Left renal pelvis (tissue), 4 donors: ENCODE measurements at regions not wholly inside any gene's neighbourhood (a gene's known extent, or its start where the extent isn't known, plus 50 kb on each side); places are given as distances from the start of the nearest gene placed in this dataset.

ENCODE experiments used
- DNase-seq, 4 donors: peaks; one replicate each; pipeline ENCODE4 v3.0.0-alpha.2; 2013; ENCODE audit warnings: low read depth in 4 of 4, low spot score in 3 of 4

GRCh38 chr4:136599890-136600289 lies 932.4 kb downstream of the PCDH18 start:
- no peak for DNase-seq

GRCh38 chr4:136590440-136590839 lies 941.9 kb downstream of the PCDH18 start:
- DNase-seq = no peak

GRCh38 chr4:136583567-136583966 lies 948.7 kb downstream of the PCDH18 start:
- DNase-seq = no peak

GRCh38 chr4:136581119-136581518 lies 951.2 kb downstream of the PCDH18 start:
- DNase-seq = no peak

GRCh38 chr4:136575146-136575545 lies 957.1 kb downstream of the PCDH18 start:
- no peak for DNase-seq

GRCh38 chr4:136573460-136573859 lies 958.8 kb downstream of the PCDH18 start:
- no peak for DNase-seq

- DNase-seq = no peak
These were observed 961.0 kb downstream of the PCDH18 start for GRCh38 chr4:136571315-136571714.

- no peak for DNase-seq
These were observed 969.5 kb downstream of the PCDH18 start for GRCh38 chr4:136562834-136563233.

- DNase-seq = no peak
These were observed 973.3 kb downstream of the PCDH18 start for GRCh38 chr4:136558940-136559494.

- DNase-seq = no peak
These were observed 974.9 kb downstream of the PCDH18 start for GRCh38 chr4:136557396-136557795.

GRCh38 chr4:136554033-136554432 lies 978.3 kb downstream of the PCDH18 start:
- no peak for DNase-seq

- DNase-seq = no peak
These were observed 980.5 kb downstream of the PCDH18 start for GRCh38 chr4:136551753-136552152.

GRCh38 chr4:136540747-136541146 lies 991.5 kb downstream of the PCDH18 start:
- no peak for DNase-seq

- DNase-seq = no peak
These were observed 1004.2 kb downstream of the PCDH18 start for GRCh38 chr4:136528131-136528530.

GRCh38 chr4:136526517-136526916 lies 1005.8 kb downstream of the PCDH18 start:
- DNase-seq = no peak

GRCh38 chr4:136524039-136524438 lies 1008.3 kb downstream of the PCDH18 start:
- no peak for DNase-seq

- DNase-seq = no peak
These were observed 1015.9 kb downstream of the PCDH18 start for GRCh38 chr4:136516371-136516770.

GRCh38 chr4:136505020-136505419 lies 1027.3 kb downstream of the PCDH18 start:
- DNase-seq = no peak

- DNase-seq = no peak
These were observed 1036.4 kb downstream of the PCDH18 start for GRCh38 chr4:136495851-136496250.

GRCh38 chr4:136495076-136495475 lies 1037.2 kb downstream of the PCDH18 start:
- no peak for DNase-seq

GRCh38 chr4:136489101-136489500 lies 1043.2 kb downstream of the PCDH18 start:
- DNase-seq = no peak

GRCh38 chr4:136484996-136485395 lies 1047.3 kb downstream of the PCDH18 start:
- no peak for DNase-seq

GRCh38 chr4:136476753-136477152 lies 1055.5 kb downstream of the PCDH18 start:
- DNase-seq = no peak
